ENCODE measurements at regions not wholly inside any gene's neighbourhood (a gene's known extent, or its start where the extent isn't known, plus 50 kb on each side); places are given as distances from the start of the nearest gene placed in this dataset.

DNA sequence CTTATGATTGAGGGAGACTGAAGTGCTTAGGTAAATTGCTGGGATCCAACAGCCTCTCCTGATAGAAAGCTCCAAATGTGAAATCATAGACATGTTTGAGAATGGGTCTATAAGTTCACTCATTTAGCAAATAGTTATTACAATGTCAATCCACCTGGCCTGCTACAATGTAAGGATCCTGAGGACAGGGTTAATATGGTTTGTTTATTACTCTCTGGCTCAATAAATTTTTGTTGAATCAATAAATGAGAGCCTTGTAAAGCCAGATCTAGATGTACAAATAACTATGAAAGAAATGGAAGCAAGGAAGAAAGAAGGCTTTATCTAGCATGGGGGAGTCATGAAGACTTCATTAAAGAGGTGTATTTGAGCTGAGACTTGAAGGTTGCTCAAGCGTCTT is 165.6 kb upstream of the IGF1 start:
- TF ChIP-seq CHD4 (IDR thresholded peaks at IDR 0.05; ENCODE audit: borderline replicate concordance) (no peak), BHLHE40 (IDR thresholded peaks at IDR 0.05; ENCODE audit: low read depth, low read length) (no peak), SREBF2 (IDR thresholded peaks at IDR 0.05) (no peak), ATOH8 (CRISPR knock-in tag; IDR thresholded peaks at IDR 0.05; ENCODE audit: low read depth) (no peak)
- TF ChIP-seq, protein P1, sequence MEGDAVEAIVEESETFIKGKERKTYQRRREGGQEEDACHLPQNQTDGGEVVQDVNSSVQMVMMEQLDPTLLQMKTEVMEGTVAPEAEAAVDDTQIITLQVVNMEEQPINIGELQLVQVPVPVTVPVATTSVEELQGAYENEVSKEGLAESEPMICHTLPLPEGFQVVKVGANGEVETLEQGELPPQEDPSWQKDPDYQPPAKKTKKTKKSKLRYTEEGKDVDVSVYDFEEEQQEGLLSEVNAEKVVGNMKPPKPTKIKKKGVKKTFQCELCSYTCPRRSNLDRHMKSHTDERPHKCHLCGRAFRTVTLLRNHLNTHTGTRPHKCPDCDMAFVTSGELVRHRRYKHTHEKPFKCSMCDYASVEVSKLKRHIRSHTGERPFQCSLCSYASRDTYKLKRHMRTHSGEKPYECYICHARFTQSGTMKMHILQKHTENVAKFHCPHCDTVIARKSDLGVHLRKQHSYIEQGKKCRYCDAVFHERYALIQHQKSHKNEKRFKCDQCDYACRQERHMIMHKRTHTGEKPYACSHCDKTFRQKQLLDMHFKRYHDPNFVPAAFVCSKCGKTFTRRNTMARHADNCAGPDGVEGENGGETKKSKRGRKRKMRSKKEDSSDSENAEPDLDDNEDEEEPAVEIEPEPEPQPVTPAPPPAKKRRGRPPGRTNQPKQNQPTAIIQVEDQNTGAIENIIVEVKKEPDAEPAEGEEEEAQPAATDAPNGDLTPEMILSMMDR (IDR thresholded peaks at IDR 0.05) = no peak
